Skeletal muscle satellite cell (primary cell): ENCODE measurements at regions not wholly inside any gene's neighbourhood (a gene's known extent, or its start where the extent isn't known, plus 50 kb on each side); places are given as distances from the start of the nearest gene placed in this dataset.
A peak's percentile ranks its signal among the peaks of the same experiment; 100 is the strongest.
"Not testable (repeated sequence)": the region's sequence is repeated elsewhere in the genome, so short reads cannot be mapped to it uniquely, and the experiment has no call there.

Source experiments
- H3K27me3 ChIP-seq: 2 replicates; pipeline ENCODE4 v1.7.0; 2013; ENCODE audit warnings: low read length; ENCODE audit not compliant: control insufficient read depth, insufficient read depth
- H3K36me3 ChIP-seq: 2 replicates; pipeline ENCODE4 v1.7.0; 2013; ENCODE audit warnings: mild to moderate bottlenecking, control low read depth, low read length; ENCODE audit not compliant: insufficient read depth
- H3K4me1 ChIP-seq: 2 replicates; pipeline ENCODE4 v1.7.0; 2013; ENCODE audit warnings: low read length; ENCODE audit not compliant: control insufficient read depth, insufficient read depth
- H3K4me2 ChIP-seq: 2 replicates; pipeline ENCODE4 v1.7.0; 2013; ENCODE audit warnings: mild to moderate bottlenecking, low read length
- H3K4me3 ChIP-seq: 2 replicates; pipeline ENCODE4 v1.7.0; 2013; ENCODE audit warnings: low read length
- H3K9ac ChIP-seq: 2 replicates; pipeline ENCODE4 v1.7.0; 2013; ENCODE audit warnings: mild to moderate bottlenecking, low read depth, low read length, moderate library complexity
- H3K9me3 ChIP-seq: replicated peaks from 2 replicates; pipeline ENCODE4 v1.7.0; 2013; ENCODE audit warnings: mild to moderate bottlenecking, control low read depth, low read length

DNA sequence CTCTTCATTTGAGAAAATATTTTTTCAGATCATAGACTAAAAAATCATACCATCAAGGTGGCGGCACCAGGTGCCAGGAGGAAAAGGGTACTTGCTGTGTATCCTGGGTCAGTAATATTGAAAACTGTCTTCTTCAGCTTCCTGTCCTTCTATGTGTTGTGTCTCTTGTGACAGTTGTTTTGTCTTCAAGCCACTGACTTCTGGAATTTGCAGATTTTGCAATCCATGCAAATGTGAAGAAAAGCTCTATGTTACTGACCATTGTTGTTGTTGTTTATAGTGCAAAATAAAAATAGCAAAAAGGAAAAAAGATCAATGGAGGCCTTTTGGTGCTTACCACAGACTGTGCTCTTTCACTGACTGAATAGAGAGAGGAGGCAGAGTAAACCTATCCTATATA is 83.2 kb upstream of the RHOU start:
- H3K9ac ChIP-seq: no peak overlapping the region
- H3K27me3 ChIP-seq: no peaks in the 10 kb centered on the region
- no peaks in the 10 kb centered on the region for H3K36me3 ChIP-seq
- no peak overlapping the region for H3K4me3 ChIP-seq
- H3K4me2 ChIP-seq: no peak overlapping the region
- H3K9me3 ChIP-seq: no peaks in the 10 kb centered on the region
- H3K4me1 ChIP-seq: peaks cover 17% of the 10 kb centered on the region

DNA sequence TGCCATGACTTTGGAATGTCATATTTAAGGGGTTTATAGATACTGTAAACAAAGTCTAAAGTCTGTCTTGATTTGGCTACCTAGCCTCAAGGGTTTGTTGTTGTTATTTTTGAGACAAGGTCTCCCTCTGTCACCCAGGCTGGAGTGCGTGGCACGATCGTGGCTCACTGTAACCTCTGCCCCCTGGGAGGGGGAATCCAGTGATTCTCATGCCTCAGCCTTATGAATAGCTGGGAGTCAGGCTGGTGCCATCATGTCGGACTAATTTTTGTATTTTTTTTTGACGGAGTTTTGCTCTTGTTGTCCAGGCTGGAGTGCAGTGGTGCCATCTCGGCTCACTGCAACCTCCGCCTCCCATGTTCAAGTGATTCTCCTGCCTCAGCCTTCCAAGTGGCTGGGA is 82.2 kb upstream of the RHOU start:
- not testable (repeated sequence) for H3K9me3 ChIP-seq, H3K4me2 ChIP-seq, H3K4me3 ChIP-seq, H3K9ac ChIP-seq, H3K36me3 ChIP-seq, H3K27me3 ChIP-seq
- peaks cover 10% of the 10 kb centered on the region for H3K4me1 ChIP-seq

DNA sequence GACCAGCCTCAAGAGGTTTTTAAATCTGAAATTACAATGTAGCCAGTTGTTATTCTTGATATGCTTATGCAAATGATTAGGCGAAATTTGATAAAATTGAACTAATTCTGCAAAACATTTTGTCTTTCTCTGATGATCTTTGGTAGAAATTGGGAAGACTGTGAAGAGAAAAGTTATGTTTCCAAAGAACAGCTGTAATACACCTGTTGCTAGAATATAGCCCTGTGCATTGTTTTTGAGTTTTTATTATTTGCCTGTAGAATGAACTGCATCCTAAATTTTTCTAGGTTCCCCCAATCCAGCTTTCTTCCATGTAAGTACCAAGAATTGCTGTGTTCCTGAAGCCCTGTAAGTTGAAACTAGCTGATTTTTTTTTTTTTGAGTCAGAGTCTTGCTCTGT is 81.5 kb upstream of the RHOU start:
- no peaks in the 10 kb centered on the region for H3K27me3 ChIP-seq
- peaks cover 4% of the 10 kb centered on the region for H3K4me1 ChIP-seq
- no peaks in the 10 kb centered on the region for H3K36me3 ChIP-seq
- H3K4me3 ChIP-seq: no peak overlapping the region
- H3K4me2 ChIP-seq: no peak overlapping the region
- H3K9ac ChIP-seq: no peak overlapping the region
- no peaks in the 10 kb centered on the region for H3K9me3 ChIP-seq

DNA sequence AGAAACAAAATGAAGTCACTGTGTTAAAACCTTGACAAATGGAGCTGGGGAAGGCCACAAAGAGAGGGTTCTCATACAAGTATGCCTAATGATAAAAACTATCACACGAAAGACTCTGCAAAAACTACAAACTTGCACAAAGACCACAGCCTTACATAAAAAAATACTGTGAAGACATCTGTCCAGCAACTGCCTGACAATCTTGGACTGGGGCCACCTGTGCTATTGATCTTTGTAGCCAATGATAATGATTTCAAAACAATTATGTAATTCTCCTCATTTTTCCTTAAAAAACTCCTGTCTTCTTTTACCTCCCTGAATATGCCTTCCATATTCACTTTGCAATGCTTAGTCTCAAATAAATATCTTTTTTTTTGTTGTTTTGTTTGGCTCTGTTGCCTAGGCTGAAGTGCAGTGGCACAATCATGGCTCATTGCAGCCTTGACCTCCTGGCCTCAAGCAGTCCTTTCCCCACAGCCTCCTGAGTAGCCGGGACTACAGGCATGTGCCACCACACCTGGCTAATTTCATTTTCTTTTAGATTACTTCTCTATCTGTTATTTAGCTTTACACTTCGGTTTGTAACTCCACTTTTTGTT is 79.4 kb upstream of the RHOU start:
- no peaks in the 10 kb centered on the region for H3K36me3 ChIP-seq
- no peaks in the 10 kb centered on the region for H3K27me3 ChIP-seq
- no peaks in the 10 kb centered on the region for H3K4me1 ChIP-seq
- H3K9ac ChIP-seq: no peak overlapping the region
- H3K4me2 ChIP-seq: no peak overlapping the region
- no peaks in the 10 kb centered on the region for H3K9me3 ChIP-seq
- no peak overlapping the region for H3K4me3 ChIP-seq

DNA sequence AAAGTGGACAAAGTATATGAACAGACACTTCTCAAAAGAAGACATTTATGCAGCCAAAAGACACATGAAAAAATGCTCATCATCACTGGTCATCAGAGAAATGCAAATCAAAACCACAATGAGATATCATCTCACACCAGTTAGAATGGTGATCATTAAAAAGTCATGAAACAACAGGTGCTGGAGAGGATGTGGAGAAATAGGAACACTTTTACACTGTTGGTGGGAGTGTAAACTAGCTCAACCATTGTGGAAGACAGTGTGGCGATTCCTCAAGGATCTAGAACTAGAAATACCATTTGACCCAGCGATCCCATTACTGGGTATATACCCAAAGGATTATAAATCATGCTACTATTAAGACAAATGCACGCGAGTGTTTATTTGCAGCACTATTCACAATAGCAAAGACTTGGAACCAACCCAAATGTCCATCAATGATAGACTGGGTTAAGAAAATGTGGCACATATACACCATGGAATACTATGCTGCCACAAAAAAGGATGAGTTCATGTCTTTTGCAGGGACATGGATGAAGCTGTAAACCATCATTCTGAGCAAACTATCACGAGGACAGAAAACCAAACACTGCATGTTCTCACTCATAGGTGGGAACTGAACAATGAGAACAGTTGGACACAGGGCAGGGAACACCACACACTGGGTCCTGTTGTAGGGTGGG is 73.1 kb upstream of the RHOU start:
- H3K9me3 ChIP-seq, H3K36me3 ChIP-seq, H3K9ac ChIP-seq, H3K27me3 ChIP-seq, H3K4me1 ChIP-seq, H3K4me3 ChIP-seq, H3K4me2 ChIP-seq: not testable (repeated sequence)

DNA sequence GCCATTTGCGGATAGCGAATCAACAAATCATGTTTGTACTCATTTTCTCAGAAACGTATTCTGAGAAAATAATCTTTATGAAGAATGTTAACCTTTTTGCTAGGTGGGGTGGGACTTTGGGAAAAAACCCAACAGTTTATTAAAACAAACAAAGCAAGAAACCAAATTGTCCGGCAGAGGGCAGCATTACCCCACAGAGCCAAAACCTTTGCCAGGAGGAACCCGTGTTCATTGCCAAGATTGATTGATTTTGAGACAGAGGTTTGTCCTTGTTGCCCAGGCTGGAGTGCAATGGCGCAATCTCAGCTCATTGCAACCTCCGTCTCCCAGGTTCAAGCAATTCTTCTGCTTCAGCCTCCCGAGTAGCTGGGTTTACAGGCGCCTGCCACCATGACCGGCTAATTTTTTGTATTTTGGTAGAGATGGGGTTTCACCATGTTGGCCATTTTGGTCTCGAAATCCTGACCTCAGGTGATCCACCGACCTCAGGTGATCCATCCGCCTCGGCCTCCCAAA is 70.8 kb upstream of the RHOU start:
- H3K27me3 ChIP-seq: no peaks in the 10 kb centered on the region
- no peak overlapping the region for H3K4me3 ChIP-seq
- no peaks in the 10 kb centered on the region for H3K9me3 ChIP-seq
- no peaks in the 10 kb centered on the region for H3K4me1 ChIP-seq
- H3K9ac ChIP-seq: no peak overlapping the region
- no peaks in the 10 kb centered on the region for H3K36me3 ChIP-seq
- no peak overlapping the region for H3K4me2 ChIP-seq

DNA sequence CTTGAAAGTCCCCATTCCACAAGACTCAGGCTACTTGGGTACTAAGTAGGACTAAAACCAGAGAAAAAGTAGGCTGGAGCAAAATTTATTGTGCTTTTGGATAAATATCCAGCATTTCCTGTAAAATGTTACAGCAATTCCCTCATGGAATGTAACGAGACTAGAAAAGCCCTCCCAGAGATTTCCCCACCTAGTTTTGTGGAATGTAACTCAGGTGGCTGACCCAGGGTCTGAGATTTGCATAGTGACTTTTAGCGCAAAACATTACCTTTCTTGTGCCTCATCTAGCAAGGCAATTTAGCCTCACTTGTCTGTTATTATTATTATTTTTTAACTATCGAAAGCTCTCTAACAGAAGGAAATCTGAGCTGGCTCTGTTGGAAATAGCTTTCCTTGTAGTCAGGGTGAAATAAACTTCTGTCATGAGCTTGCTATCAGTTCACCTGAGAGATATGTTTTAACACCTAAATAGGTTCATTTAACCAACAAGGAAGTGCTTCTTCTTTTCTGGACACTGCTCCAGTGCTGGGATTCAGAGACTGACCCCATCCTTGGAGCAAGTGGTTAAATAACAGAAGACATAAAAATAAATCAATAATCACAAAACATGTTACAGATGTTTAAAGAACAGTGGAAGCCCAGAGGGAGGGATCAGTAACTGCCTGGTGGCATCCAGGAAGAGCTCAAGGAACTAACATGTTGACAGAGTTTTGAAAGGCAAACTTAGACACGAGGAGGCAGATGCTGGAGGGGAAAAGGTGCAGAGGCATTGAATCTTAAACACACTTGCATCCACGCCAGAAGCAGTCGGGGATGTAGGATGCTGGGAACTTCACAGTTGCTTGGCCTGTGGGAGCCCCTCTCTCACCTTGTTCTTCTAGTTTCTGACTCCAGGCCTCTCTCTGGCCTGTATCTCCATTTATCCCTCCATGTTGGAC is 68.3 kb upstream of the RHOU start:
- Histone ChIP-seq H3K4me1 (no peaks in the 10 kb centered on the region), H3K4me2 (no peak overlapping the region), H3K9ac (no peak overlapping the region), H3K9me3 (no peaks in the 10 kb centered on the region), H3K36me3 (no peaks in the 10 kb centered on the region), H3K4me3 (no peak overlapping the region), H3K27me3 (no peaks in the 10 kb centered on the region)

DNA sequence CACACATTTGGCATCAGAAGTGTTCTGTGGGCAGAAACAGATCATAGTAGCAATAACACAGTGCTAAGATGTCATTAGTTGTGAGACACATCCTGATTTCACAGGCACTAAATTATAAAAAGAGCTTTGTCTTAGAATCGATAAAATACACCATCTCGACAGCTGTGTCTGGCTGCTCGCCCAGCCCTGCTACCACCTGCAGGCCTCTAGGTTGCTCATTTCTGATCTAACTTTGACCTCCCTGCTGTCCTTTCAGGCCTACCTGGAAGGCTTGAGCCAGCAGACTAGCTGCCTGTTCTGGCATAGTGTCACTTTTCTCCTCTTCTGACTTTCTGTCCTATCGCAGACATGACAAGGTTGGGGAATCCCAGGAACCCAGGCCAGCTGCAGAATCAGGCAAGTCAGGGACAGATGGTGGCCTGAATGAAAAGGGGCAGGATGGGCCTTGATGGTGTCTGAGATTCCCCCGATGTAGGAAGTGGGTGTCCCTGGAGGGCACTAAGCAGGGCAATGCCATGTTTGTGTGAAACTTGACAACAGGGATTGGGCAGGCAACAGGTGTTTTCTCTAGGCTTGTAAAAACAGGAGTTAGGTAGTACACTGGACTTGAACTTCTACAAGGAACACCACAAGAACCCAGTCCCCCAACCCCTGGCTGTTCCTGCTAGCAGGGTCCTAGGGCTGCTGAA is 66.6 kb upstream of the RHOU start:
- Histone ChIP-seq H3K4me1 (no peaks in the 10 kb centered on the region), H3K27me3 (peaks cover under 1% of the 10 kb centered on the region), H3K36me3 (no peaks in the 10 kb centered on the region), H3K9ac (no peak overlapping the region), H3K4me2 (no peak overlapping the region), H3K9me3 (no peaks in the 10 kb centered on the region), H3K4me3 (no peak overlapping the region)

DNA sequence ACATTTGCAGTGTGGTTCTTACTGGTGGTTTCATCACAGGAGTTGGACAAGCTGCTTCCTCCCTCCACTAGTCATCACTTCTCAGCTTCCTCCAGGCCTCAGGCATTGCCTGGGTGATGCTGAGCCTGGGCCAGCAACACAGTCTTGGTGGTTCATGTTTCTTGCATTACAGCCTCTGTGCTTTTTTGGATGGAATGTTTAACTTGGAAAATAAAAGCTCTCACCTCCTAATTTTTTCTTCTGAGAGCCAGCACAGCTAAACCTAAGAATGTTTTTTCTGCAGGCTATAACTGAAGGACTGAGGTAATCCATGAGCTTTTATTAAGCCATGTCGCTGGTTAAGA is 66.1 kb upstream of the RHOU start:
- Histone ChIP-seq H3K4me2 (no peak overlapping the region), H3K27me3 (peaks cover 4% of the 10 kb centered on the region), H3K4me1 (no peaks in the 10 kb centered on the region), H3K36me3 (no peaks in the 10 kb centered on the region), H3K9me3 (no peaks in the 10 kb centered on the region), H3K4me3 (no peak overlapping the region), H3K9ac (no peak overlapping the region)

DNA sequence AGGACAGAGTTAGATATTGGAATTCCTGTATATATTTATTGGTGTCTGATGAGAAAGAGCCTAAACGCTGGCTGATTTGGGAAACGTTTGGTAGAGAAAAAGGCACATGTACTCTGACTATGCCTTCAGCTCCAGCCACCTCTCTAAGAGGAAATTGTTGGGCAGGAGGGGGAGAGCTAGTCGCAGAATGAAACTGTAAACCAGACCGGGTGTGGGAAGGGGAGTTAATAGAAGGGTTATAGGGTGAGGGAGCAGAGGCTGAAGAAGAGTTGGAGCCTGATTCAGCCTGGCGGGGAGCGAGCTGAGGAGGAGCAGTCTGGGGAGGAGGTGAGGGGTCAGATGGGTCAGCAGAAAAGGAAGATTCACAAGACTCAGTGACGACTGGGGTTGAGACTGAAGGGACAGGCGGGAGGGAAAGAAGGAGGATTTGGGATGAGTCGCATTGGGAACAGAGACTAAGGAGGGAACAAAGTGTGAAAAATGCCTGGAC is 54.2 kb upstream of the RHOU start:
- not testable (repeated sequence) for H3K4me3 ChIP-seq, H3K36me3 ChIP-seq, H3K27me3 ChIP-seq, H3K9me3 ChIP-seq, H3K9ac ChIP-seq, H3K4me1 ChIP-seq
- peak overlapping the region; percentile 35 for H3K4me2 ChIP-seq

DNA sequence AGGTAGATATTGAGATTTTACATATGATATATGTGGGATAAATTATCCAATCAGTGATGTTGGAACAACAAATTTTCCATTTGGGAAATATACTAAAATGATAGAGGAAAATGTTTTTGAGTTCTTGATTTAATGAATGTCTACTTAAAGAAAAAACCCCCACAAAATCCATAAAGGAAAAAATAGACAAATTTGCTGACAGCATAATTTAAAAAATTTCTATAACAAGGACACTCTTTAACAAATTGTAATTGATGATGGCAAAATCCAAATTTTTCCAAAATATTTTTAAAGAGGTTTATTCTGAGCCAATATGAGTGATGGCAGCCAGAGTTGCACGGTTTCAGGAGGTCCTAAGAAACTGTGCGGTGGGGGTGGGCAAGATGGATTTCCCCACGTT is 51.9 kb upstream of the RHOU start:
- H3K27me3 ChIP-seq: peaks cover 2% of the 10 kb centered on the region

More for the DNA sequence above, 51.9 kb upstream of the RHOU start:
- no peak overlapping the region for H3K9ac ChIP-seq
- H3K4me2 ChIP-seq: no peak overlapping the region
- H3K9me3 ChIP-seq: no peaks in the 10 kb centered on the region
- no peaks in the 10 kb centered on the region for H3K36me3 ChIP-seq
- no peaks in the 10 kb centered on the region for H3K4me1 ChIP-seq
- H3K4me3 ChIP-seq: no peak overlapping the region
